ENCODE measurements at regions not wholly inside any gene's neighbourhood (a gene's known extent, or its start where the extent isn't known, plus 50 kb on each side); places are given as distances from the start of the nearest gene placed in this dataset.

DNA sequence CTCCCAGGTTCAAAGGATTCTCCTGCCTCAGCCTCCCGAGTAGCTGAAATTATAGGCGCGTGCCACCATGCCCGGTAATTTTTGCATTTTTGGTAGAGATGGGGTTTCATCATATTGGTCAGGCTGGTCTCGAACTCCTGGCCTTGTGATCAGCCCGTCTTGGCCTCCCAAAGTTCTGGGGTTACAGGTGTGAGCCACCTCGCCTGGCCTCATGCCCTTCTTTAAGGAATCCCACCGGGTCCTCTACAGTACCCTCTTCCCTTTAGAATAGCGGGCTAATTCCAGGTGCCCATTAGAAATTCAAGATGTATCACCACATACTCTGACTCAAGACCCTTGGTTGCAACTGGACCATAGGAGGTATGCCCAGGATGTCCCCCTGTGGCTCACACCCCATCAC is 74.2 kb upstream of the ZNF536 start:
- TF ChIP-seq POLR2A (IDR thresholded peaks at IDR 0.05), result no peak
- TF ChIP-seq, protein P1, sequence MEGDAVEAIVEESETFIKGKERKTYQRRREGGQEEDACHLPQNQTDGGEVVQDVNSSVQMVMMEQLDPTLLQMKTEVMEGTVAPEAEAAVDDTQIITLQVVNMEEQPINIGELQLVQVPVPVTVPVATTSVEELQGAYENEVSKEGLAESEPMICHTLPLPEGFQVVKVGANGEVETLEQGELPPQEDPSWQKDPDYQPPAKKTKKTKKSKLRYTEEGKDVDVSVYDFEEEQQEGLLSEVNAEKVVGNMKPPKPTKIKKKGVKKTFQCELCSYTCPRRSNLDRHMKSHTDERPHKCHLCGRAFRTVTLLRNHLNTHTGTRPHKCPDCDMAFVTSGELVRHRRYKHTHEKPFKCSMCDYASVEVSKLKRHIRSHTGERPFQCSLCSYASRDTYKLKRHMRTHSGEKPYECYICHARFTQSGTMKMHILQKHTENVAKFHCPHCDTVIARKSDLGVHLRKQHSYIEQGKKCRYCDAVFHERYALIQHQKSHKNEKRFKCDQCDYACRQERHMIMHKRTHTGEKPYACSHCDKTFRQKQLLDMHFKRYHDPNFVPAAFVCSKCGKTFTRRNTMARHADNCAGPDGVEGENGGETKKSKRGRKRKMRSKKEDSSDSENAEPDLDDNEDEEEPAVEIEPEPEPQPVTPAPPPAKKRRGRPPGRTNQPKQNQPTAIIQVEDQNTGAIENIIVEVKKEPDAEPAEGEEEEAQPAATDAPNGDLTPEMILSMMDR (IDR thresholded peaks at IDR 0.05), result no peak

Data from esophagus squamous epithelium (tissue), 4 donors.